T47D (cell line): ENCODE measurements at regions not wholly inside any gene's neighbourhood (a gene's known extent, or its start where the extent isn't known, plus 50 kb on each side); places are given as distances from the start of the nearest gene placed in this dataset.

Source experiments
- DNase-seq, 2 experiments: peaks; one replicate each; pipeline versions ENCODE4 v3.0.0 to v3.0.0-alpha.2; 2011 to 2012; ENCODE audit warnings: low read depth in 1 of 2, low spot score in 1 of 2
- JUND ChIP-seq: IDR thresholded peaks from 2 replicates; pipeline ENCODE4 v1.6.1; 2012; ENCODE audit warnings: low read depth
- in situ Hi-C: cut with HindIII; loops from 2 replicates; pipeline ENCODE4 v1.10.0; 2016; ENCODE audit warnings: low sequenced_read_pairs, low pct_unique_long_range_greater_than_20kb

GRCh38 chr2:16406496-16407289, 258.9 kb downstream of the CYRIA start:
- no peak for TF ChIP-seq JUND
- DNase-seq = no peak
- in situ Hi-C loops = no loop called here

DNA sequence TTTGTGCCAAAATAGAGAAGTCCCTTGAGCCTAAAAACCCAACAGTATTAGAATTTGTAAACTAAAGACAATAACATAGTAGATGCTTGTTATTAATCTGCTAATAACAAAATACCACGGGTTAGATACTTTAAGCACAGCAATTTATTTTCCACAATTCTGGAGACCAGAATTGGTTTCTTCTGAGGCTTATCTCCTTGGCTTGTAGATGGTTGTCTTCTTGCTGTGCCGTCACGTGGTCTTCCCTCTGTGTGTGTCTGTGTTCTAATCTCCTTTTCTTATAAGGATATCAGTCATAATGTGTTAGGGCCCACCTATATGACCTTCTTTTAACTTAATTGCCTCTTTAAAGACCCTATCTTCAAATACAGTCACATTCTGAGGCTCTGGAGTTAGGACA, 260.1 kb downstream of the CYRIA start:
- in situ Hi-C loops = no loop called here
- TF ChIP-seq JUND = no peak
- no peak for DNase-seq

DNA sequence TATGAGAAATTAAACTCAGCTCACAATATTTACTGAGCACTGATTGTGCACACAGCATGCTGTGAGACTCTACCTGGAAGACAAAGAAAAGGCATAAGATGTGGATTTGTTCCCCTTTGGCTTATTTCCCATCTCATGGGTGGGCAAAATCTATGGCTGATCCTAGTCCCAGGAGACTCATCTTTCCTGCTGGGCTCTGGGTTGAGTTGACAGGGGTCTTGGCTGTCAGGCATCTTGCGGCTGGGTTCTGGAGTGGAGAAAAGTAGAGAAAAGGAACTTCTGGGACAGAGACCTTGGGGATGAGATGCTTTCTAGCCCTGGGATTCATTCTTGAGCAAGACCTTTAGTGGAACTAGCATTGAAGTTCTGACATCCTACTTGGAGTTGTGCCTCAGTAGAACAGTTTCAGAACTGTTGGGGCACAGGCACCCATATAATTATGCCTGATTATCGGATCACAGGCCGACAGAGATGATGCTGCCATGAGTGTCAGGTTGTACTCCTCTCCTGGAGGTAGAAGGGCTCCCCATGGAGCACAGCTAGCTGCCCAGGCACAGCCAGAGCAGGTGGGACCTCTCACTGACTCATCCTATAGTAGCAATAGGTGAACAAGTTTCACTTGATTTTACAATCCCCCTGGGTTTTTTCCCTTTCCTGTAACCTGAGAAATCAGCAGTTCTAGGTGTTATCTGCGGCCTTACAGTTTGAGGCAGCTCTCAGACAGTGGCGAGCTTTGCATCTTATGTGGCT, 260.9 kb downstream of the CYRIA start:
- no peak for DNase-seq

DNA sequence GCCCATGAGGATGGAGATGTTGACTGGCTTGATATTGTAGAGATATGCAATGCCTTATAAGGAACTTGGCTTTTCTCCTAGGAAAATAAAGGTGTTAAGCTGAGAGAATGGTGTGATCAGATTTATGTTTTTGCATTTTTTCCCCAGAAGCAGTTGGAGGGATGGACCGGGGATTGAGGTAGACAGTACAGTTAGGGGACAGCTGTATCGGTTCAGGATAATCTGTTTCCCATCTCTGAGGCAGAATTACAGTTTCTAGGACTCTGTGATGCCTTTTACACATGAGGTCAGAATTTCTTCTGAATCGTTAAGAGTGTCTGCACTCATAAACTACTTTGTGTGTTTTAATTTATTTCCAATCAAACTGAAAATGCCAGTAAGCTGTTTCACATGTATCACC, 261.5 kb downstream of the CYRIA start:
- TF ChIP-seq JUND = no peak
- in situ Hi-C loops = no loop called here
- DNase-seq = no peak

More for the DNA sequence above, 260.9 kb downstream of the CYRIA start:
- in situ Hi-C loops = no loop called here
- TF ChIP-seq JUND = no peak

GRCh38 chr2:16402891-16403290, 262.7 kb downstream of the CYRIA start:
- DNase-seq = no peak
- TF ChIP-seq JUND = no peak
- in situ Hi-C loops = no loop called here

DNA sequence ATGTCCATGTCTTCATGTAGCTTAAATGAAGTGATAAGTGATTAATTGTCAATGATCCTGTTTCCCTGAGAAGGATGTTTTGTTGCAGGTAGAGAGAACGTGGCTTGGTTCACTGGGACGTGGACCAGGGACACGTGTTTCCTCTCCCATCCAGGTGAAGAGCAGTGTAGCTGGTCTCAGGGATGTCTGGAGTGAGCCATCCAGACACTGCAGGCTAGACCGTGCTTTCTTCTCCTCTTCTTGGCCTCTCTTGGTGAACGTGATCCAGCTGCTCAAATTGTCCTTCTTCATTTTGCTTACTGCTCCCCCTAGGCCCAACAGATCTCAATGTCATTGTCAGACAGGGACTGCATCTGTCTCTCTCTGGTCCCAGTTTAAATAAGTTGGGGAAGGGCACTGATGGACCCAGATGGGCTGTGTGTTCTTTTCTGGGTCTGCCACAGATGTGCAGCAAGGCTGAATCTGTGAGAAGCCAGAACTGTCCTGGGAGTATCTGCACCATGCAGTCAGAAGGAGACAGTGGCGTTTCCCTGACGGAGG, 263.8 kb downstream of the CYRIA start:
- no peak for DNase-seq
- in situ Hi-C loops = no loop called here
- no peak for TF ChIP-seq JUND

DNA sequence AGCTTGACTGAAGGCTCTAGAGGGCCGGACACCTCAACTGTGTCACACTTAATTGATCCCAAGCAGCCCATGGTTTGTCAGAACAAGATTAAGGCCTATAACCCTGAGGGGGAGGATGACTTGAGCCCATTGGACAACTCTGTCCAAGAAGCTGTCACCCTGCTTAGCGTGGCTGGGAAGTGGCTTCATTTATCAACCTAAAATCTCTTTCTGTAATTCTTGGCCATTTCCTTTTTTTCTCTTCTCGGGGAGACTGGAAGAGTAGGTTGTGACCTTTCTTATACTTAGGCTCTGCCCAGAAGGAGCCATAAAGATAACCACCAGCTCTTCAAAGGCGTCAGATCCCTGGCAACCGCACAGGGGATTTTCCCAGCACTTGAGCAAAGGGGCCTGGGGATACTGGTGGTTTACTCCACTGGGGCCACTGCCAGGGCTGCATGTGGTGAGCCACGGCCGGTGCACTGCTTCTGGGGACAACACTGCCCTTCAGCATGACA, 265.5 kb downstream of the CYRIA start:
- DNase-seq = no peak
- in situ Hi-C loops = no loop called here
- no peak for TF ChIP-seq JUND

- DNase-seq = no peak
- in situ Hi-C loops = no loop called here
- TF ChIP-seq JUND = no peak
Observed at GRCh38 chr2:16398486-16399043, 267.1 kb downstream of the CYRIA start.

DNA sequence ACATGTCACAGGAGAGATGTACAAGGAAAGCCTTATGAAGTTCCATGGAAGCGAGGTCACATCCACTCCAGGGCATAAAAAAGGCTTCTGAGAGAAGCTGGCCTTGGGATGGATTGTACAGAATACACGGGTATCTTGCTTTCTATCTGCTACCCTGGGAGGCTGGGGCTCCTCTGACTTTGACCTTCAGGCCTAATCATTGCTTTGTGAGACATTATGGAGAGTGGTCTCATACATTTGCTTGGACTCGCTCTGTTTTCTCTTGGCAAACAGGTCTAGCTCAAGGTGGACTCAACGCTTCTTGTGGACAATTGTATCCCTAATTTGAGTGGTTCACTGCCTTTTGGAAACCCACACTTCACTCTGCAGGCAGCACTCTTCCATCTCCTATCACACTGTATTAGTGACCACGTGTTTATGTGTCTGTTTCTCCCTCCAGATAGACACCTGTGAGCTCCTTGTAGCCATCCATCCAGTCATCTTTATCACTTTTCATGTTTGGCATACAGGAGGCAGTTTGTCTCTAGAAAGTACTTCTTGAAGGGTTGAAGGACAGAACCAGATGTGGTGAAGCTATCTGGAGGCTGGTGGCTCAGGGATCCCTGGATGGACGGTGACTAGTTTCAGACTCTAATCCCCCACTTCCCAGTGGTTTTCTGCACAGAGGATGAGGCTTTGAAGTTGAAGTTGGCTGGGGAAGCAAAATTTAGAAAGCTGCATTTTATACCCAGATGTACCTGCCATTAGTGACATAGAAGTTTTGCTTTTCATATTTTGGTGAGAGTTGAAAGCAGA, 267.8 kb downstream of the CYRIA start:
- DNase-seq = no peak
- TF ChIP-seq JUND = no peak
- in situ Hi-C loops = no loop called here

DNA sequence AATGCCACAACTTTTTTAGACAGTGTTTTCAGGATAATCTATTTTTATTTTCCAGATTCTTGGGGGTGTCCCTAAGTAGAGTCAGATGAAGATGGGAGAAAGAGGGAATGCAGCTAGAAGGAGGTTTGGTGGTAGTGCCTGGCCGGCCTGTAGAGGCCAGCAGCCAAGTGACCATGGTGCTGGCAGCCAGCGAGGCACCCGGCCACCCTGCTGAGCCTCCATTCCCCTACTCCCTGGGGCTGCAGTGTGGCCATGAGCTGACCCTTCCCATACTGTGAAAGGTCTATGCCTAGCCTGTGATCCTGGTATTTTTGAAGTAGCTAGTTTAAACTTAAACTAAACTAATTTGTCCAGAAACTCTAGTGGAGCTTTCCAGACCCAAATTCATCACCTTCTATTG, 268.6 kb downstream of the CYRIA start:
- TF ChIP-seq JUND = no peak
- no peak for DNase-seq
- in situ Hi-C loops = no loop called here

DNA sequence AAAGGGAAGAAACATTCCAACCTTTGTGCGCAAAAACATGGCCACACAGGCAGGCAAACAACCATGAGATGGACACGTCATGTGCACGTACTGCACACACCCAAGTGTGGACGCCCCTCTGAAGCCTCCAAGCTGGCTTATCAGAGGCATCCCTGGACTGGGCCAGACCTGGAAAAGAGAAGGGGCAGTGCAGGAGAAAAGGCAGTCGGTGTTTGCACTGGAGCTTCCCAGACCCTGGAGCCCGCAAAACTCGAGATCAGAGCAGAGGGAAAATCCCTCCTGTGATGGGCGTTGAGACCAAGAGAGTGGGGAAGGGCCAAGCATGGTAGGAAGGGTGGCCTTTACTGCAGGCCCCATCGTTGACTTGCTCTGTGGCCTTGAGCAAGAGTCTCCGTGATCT, 269.5 kb downstream of the CYRIA start:
- TF ChIP-seq JUND = no peak
- in situ Hi-C loops = no loop called here

GRCh38 chr2:16395601-16396000, 270.0 kb downstream of the CYRIA start:
- TF ChIP-seq JUND = no peak
- no peak for DNase-seq
- in situ Hi-C loops = no loop called here

More for the DNA sequence above, 269.5 kb downstream of the CYRIA start:
- DNase-seq = no peak
